ENCODE measurements at regions not wholly inside any gene's neighbourhood (a gene's known extent, or its start where the extent isn't known, plus 50 kb on each side); places are given as distances from the start of the nearest gene placed in this dataset.

DNA sequence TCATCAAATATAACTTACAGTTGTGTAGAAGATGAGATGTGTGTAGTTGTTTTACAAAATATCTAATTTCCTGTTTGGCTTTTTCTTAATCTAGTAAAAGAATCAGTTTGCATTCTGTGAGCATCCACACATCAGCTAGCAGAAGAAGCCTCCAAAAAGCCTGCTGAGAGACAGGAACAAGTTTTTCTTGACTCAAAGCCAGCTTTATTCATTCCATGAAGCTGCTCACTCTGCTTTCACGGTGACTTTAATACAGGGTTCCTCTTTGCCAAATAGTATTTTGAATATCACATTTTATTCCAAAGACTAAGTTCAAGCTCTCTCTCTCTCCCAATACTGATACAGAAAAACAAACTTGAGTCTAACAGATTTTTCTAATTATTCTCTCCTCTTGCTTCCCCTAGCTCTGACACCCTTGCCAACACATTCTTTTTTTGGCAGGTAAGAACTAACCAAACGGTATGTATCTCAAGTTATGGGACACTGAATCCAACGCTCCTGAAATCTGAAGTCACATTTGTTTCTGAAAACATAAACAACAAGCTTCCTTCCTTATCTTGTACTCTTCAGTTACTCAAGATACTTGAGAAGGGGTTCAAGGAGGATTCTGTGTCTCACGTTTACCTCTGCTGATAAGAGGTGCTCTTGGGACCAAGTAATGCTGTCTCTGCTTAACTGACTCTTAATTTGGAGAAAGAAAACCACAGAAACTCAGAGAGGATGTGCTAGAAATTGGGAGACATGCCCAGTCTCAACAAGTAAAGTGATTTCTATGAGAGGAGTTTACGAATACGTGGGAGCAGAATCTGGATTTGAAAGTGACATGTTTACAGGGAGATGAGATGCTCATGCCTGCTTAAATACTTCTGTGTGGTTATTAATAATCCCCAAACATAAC, 184.2 kb upstream of the SPTLC3 start:
- no peak overlapping the region for H3K4me3 Mint-ChIP-seq
- no peaks in the 10 kb centered on the region for H3K36me3 Mint-ChIP-seq
- H3K27me3 Mint-ChIP-seq: no peaks in the 10 kb centered on the region
- TF ChIP-seq, protein P1, sequence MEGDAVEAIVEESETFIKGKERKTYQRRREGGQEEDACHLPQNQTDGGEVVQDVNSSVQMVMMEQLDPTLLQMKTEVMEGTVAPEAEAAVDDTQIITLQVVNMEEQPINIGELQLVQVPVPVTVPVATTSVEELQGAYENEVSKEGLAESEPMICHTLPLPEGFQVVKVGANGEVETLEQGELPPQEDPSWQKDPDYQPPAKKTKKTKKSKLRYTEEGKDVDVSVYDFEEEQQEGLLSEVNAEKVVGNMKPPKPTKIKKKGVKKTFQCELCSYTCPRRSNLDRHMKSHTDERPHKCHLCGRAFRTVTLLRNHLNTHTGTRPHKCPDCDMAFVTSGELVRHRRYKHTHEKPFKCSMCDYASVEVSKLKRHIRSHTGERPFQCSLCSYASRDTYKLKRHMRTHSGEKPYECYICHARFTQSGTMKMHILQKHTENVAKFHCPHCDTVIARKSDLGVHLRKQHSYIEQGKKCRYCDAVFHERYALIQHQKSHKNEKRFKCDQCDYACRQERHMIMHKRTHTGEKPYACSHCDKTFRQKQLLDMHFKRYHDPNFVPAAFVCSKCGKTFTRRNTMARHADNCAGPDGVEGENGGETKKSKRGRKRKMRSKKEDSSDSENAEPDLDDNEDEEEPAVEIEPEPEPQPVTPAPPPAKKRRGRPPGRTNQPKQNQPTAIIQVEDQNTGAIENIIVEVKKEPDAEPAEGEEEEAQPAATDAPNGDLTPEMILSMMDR (conservative IDR thresholded peaks at IDR 0.05): no peak
- no peak for DNase-seq (ENCODE audit: extremely low spot score, unreplicated experiment)
- H3K9me3 Mint-ChIP-seq: no peaks in the 10 kb centered on the region
- peaks cover 6% of the 10 kb centered on the region for H3K4me1 Mint-ChIP-seq (ENCODE audit: unreplicated experiment)
- H3K27ac Mint-ChIP-seq: no peak overlapping the region

DNA sequence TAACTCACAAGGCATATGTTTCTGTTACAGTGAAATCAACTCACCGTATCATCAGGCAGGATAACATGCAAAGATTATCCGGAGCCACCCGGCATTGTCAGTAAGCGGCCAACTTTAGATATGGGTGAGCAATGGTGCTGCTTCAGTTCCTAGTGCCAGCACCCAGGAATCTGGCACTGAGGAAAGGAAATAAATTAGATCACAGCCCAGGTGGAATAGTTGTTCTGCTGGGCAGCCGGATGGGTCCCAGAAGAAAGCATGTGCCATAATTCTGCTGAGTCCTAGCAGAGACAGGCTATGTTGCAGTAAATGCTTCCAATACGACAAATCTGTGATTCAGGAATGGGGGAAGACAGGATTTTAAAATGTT, 183.6 kb upstream of the SPTLC3 start:
- Mint-ChIP-seq H3K27me3 (no peaks in the 10 kb centered on the region), H3K4me1 (ENCODE audit: unreplicated experiment) (peaks cover 6% of the 10 kb centered on the region), H3K27ac (no peak overlapping the region), H3K36me3 (no peaks in the 10 kb centered on the region), H3K9me3 (no peaks in the 10 kb centered on the region), H3K4me3 (no peak overlapping the region)
- no peak for DNase-seq (ENCODE audit: extremely low spot score, unreplicated experiment)
- TF ChIP-seq, protein P1 (conservative IDR thresholded peaks at IDR 0.05): no peak

DNA sequence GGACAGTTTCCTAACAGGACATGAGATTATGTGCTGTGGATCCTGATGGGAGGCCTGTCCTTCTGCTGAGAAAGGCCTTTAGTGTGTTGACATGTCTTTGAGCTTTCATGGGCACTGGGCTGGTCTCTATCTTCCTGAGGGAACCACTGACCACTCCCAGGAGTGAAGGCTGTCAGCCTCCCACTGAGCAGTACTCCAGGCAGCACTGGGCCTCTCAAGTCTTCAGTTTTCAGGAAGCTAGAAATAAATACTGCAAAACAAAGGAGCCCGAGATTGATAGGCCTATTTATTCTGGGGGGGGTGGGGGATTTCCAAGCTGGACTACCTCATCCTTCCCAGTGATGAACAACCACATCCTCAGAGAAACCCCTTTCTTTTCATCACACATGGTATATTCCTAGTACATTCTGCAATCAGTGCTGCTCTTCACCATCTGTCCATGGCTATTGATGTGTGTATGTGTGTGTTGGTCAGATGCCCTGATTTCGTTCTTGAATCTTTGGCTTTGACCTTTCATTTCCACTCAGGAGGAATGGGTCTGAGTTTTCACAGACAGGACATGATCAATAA, 180.9 kb upstream of the SPTLC3 start:
- H3K4me1 Mint-ChIP-seq (ENCODE audit: unreplicated experiment): peaks cover 6% of the 10 kb centered on the region
- DNase-seq (ENCODE audit: extremely low spot score, unreplicated experiment): no peak
- H3K4me3 Mint-ChIP-seq: no peak overlapping the region
- H3K27ac Mint-ChIP-seq: no peak overlapping the region
- no peaks in the 10 kb centered on the region for H3K36me3 Mint-ChIP-seq
- H3K9me3 Mint-ChIP-seq: no peaks in the 10 kb centered on the region
- TF ChIP-seq, protein P1 (conservative IDR thresholded peaks at IDR 0.05): no peak
- H3K27me3 Mint-ChIP-seq: peaks cover 3% of the 10 kb centered on the region

DNA sequence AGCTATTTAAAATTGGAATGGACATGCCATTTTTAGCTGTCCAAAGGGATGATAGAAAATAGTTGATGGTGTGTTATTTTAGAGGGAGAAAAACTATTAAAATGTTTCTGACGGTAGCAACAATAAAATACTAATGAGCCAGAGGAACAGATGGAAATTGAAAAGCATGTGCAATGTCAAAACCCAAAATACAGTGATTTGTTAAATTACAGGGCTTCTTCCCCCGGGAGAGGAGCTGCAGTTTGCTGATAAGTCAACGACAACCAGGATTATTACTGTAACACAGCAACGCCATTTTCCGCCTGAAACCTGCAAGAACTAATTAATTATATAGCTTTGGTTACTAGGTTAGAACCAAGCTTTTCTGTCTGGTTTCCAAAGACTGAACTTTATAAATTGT, 179.6 kb upstream of the SPTLC3 start:
- H3K27ac Mint-ChIP-seq: no peak overlapping the region
- H3K27me3 Mint-ChIP-seq: peaks cover 3% of the 10 kb centered on the region
- no peak for DNase-seq (ENCODE audit: extremely low spot score, unreplicated experiment)
- H3K9me3 Mint-ChIP-seq: no peaks in the 10 kb centered on the region
- no peak overlapping the region for H3K4me3 Mint-ChIP-seq
- peaks cover 11% of the 10 kb centered on the region for H3K4me1 Mint-ChIP-seq (ENCODE audit: unreplicated experiment)
- H3K36me3 Mint-ChIP-seq: no peaks in the 10 kb centered on the region
- TF ChIP-seq, protein P1 (conservative IDR thresholded peaks at IDR 0.05): no peak

DNA sequence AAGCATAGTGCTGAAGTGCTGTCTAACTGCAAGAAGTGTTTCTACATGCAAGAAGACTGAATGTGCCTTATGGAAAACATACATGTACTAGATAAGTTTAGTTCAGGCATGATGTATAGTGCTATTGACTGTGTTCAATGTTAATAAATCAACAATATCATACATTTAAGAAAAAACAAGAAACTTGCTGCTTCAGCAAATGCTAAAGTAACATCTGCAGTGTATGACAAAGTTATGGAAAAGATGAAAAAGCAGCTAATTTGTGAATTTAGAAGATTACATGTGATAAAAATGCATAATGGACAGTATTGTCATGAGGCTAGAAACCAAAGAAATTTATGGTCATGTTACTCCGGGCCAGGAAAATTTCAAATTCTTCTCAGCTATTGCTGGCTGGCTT, 174.9 kb upstream of the SPTLC3 start:
- Mint-ChIP-seq H3K9me3 (no peaks in the 10 kb centered on the region), H3K36me3 (no peaks in the 10 kb centered on the region), H3K4me3 (no peak overlapping the region), H3K27me3 (peaks cover 3% of the 10 kb centered on the region), H3K27ac (no peak overlapping the region), H3K4me1 (ENCODE audit: unreplicated experiment) (peaks cover 5% of the 10 kb centered on the region)
- no peak for DNase-seq (ENCODE audit: extremely low spot score, unreplicated experiment)
- TF ChIP-seq, protein P1 (conservative IDR thresholded peaks at IDR 0.05): no peak

All from type B pancreatic cell (in vitro differentiated cells).